ENCODE measurements at regions not wholly inside any gene's neighbourhood (a gene's known extent, or its start where the extent isn't known, plus 50 kb on each side); places are given as distances from the start of the nearest gene placed in this dataset.

- TF ChIP-seq CTCF (conservative IDR thresholded peaks at IDR 0.05) (no peak), ZFX (IDR thresholded peaks at IDR 0.05) (no peak)
Observed at GRCh38 chr4:119958983-119959382, 107.7 kb downstream of the MAD2L1 start.
